Endothelial cell of umbilical vein (primary cell): ENCODE measurements at regions not wholly inside any gene's neighbourhood (a gene's known extent, or its start where the extent isn't known, plus 50 kb on each side); places are given as distances from the start of the nearest gene placed in this dataset.

Source experiments
- BruUV-seq: library from RNA; stranded (reverse); fragments of 400-500 nt; replicated peaks from 2 replicates; lab custom pipeline; 2021; lab: Mats Ljungman, UMichigan
- CTCF ChIA-PET: fragments of 300-600, 350-600 bp; sonication (Branson Sonifier 250); formaldehyde crosslinking; loops from one replicate; lab custom pipeline; 2021; ENCODE audit warnings: antibody characterized with exemption, inconsistent platforms; lab: Charles Lee
- POLR2A ChIA-PET: fragments of 300-600, 350-600 bp; sonication (Branson Sonifier 250); formaldehyde crosslinking; loops from one replicate; lab custom pipeline; 2021; ENCODE audit warnings: antibody characterized with exemption, inconsistent platforms; lab: Charles Lee
- DNase-seq: peaks from one replicate; pipeline ENCODE4 v3.0.0-alpha.2; 2011; ENCODE audit warnings: low read depth, low spot score
- FAIRE-seq: peaks from 2 replicates; lab custom pipeline; 2011; peaks lifted over from hg19 to GRCh38; lab: Jason Lieb, UNC
- H2AFZ ChIP-seq: 2 replicates; pipeline ENCODE4 v1.6.0; 2012; ENCODE audit warnings: low read depth, low read length, control low read depth, inconsistent platforms
- H3K27ac ChIP-seq: 2 replicates; pipeline ENCODE4 v1.5.1; 2011; ENCODE audit warnings: low read depth, mild to moderate bottlenecking, control low read depth, low read length, moderate library complexity; ENCODE audit not compliant: insufficient read depth
- H3K27me3 ChIP-seq, 2 experiments: 2 replicates each; pipeline versions ENCODE4 v1.6.0 to v1.6.1; 2011; ENCODE audit warnings: low read length in 2 of 2, mixed read lengths in 1 of 2; ENCODE audit not compliant: control insufficient read depth in 2 of 2, insufficient read depth in 2 of 2
- H3K36me3 ChIP-seq, 2 experiments: 2 replicates in 1 of 2; 3 replicates in 1 of 2; pipeline ENCODE4 v1.5.1; 2011; ENCODE audit warnings: low read length in 2 of 2, mild to moderate bottlenecking in 1 of 2, moderate library complexity in 1 of 2; ENCODE audit not compliant: control insufficient read depth in 2 of 2, insufficient read depth in 2 of 2; ENCODE audit errors: extremely low read depth in 1 of 2
- H3K4me1 ChIP-seq: 3 replicates; pipeline ENCODE4 v1.5.1; 2011; ENCODE audit warnings: mild to moderate bottlenecking, low read length; ENCODE audit not compliant: control insufficient read depth, insufficient read depth; ENCODE audit errors: extremely low read depth
- H3K4me2 ChIP-seq: 2 replicates; pipeline ENCODE4 v1.6.1; 2011; ENCODE audit warnings: low read length, control low read depth, mixed read lengths; ENCODE audit not compliant: insufficient read depth
- H3K4me3 ChIP-seq, 3 experiments: fragments of 200-600 bp in 1 of 3; sonication (generic), shearing (Covaris generic) in 1 of 3; replicated peaks in 1 of 3; 2 replicates each; pipeline ENCODE4 v1.5.1; 2011 to 2016; ENCODE audit warnings: control low read depth in 3 of 3, low read length in 3 of 3, mild to moderate bottlenecking in 2 of 3, inconsistent platforms in 1 of 3, low read depth in 1 of 3, moderate library complexity in 1 of 3; ENCODE audit not compliant: insufficient read depth in 1 of 3
- H3K79me2 ChIP-seq: 2 replicates; pipeline ENCODE4 v1.6.0; 2012; ENCODE audit warnings: low read length, inconsistent platforms; ENCODE audit not compliant: control insufficient read depth, insufficient read depth
- H3K9ac ChIP-seq: replicated peaks from 2 replicates; pipeline ENCODE3; 2011; ENCODE audit warnings: low read length, control low read depth; ENCODE audit not compliant: insufficient read depth; ENCODE audit errors: extremely low read depth
- H3K9me1 ChIP-seq: replicated peaks from 3 replicates; pipeline ENCODE4 v1.6.0; 2011; ENCODE audit warnings: mild to moderate bottlenecking, low read length; ENCODE audit not compliant: control insufficient read depth, insufficient read depth; ENCODE audit errors: extremely low read depth
- H3K9me3 ChIP-seq: replicated peaks from 2 replicates; pipeline ENCODE4 v1.5.1; 2012; ENCODE audit warnings: low read length, inconsistent platforms; ENCODE audit not compliant: control insufficient read depth, insufficient read depth
- H4K20me1 ChIP-seq: replicated peaks from 2 replicates; pipeline ENCODE3; 2011; ENCODE audit warnings: mild to moderate bottlenecking, low read length; ENCODE audit not compliant: control insufficient read depth, insufficient read depth; ENCODE audit errors: extremely low read depth
- CTCF ChIP-seq, 2 donors: IDR thresholded peaks; 1 replicate in 1 of 2; 2 replicates in 1 of 2; pipeline ENCODE4 v1.5.1; 2011; ENCODE audit warnings: low read length in 2 of 2, mild to moderate bottlenecking in 2 of 2, moderate library complexity in 2 of 2, control low read depth in 1 of 2, inconsistent platforms in 1 of 2, low read depth in 1 of 2; ENCODE audit not compliant: insufficient read depth in 1 of 2; ENCODE audit errors: extremely low read depth in 1 of 2
- EZH2 ChIP-seq: IDR thresholded peaks from 2 replicates; pipeline ENCODE4 v1.6.1; 2012; ENCODE audit warnings: borderline replicate concordance, low read depth, mild to moderate bottlenecking, moderate library complexity, low read length, inconsistent platforms; ENCODE audit not compliant: severe bottlenecking
- FOS ChIP-seq: IDR thresholded peaks from 2 replicates; pipeline ENCODE4 v1.6.1; 2011; ENCODE audit warnings: mild to moderate bottlenecking, low read length, moderate library complexity, borderline replicate concordance; ENCODE audit not compliant: insufficient read depth
- GATA2 ChIP-seq: IDR thresholded peaks from 2 replicates; pipeline ENCODE4 v1.7.0; 2011; ENCODE audit warnings: low read depth, mild to moderate bottlenecking, moderate library complexity, mixed read lengths, low read length; ENCODE audit not compliant: insufficient read length, insufficient read depth
- JUN ChIP-seq: IDR thresholded peaks from 2 replicates; pipeline ENCODE4 v1.6.1; 2011; ENCODE audit warnings: borderline replicate concordance, low read depth; ENCODE audit not compliant: insufficient read length, insufficient read depth
- MAX ChIP-seq: IDR thresholded peaks from 2 replicates; pipeline ENCODE4 v1.6.1; 2011; ENCODE audit not compliant: insufficient read depth, insufficient read length
- MYC ChIP-seq: IDR thresholded peaks from one replicate; pipeline ENCODE4 v1.6.1; 2011; ENCODE audit warnings: mild to moderate bottlenecking, low read depth, low read length
- POLR2A ChIP-seq: IDR thresholded peaks from 2 replicates; pipeline ENCODE4 v1.6.1; 2012; ENCODE audit warnings: low read depth, mild to moderate bottlenecking, control low read depth, low read length
- POLR2AphosphoS5 ChIP-seq: IDR thresholded peaks from 2 replicates; pipeline ENCODE4 v1.6.1; 2012; ENCODE audit warnings: low read depth, mild to moderate bottlenecking, control low read depth, low read length, moderate library complexity; ENCODE audit not compliant: insufficient read depth
- dilution Hi-C: fragments of 300-500 bp; cut with MboI; formaldehyde crosslinking; loops from one replicate; pipeline ENCODE4 v1.15.0; 2019; ENCODE audit warnings: low sequenced_read_pairs; ENCODE audit not compliant: extremely low pct_ligation_motif_present
- intact Hi-C: fragments of 100-400 bp; cut with micrococcal nuclease; formaldehyde crosslinking; loops from one replicate; pipeline ENCODE4 v1.10.0; 2022

GRCh38 chr4:34723605-34724004 is 1520.7 kb downstream of the ARAP2 start:
- DNase-seq = no peak
- FAIRE-seq = no peak
- dilution Hi-C loops (no loop called here), intact Hi-C loops (no loop called here)
- Histone ChIP-seq H3K9me3 (no peaks in the 10 kb centered on the region), H3K27ac (no peak overlapping the region), H3K4me1 (no peaks in the 10 kb centered on the region), H3K27me3 (no peaks in the 10 kb centered on the region), H3K36me3 (no peaks in the 10 kb centered on the region), H3K4me3 (no peak overlapping the region), H4K20me1 (no peaks in the 10 kb centered on the region), H3K4me2 (no peak overlapping the region), H3K9ac (no peak overlapping the region), H3K9me1 (no peaks in the 10 kb centered on the region), H3K79me2 (no peaks in the 10 kb centered on the region), H2AFZ (no peak overlapping the region)
- BruUV-seq = no TSS peak
- TF ChIP-seq POLR2AphosphoS5 (no peak), POLR2A (no peak), FOS (no peak), EZH2 (no peak), MYC (no peak), MAX (no peak), CTCF (IDR thresholded peaks at IDR 0.05; ENCODE audit: extremely low read depth in 1 of 2, insufficient read depth in 1 of 2, low read depth in 1 of 2, low read length in 2 of 2) (no peak), GATA2 (no peak), JUN (no peak)
- POLR2A ChIA-PET = no interaction called here
- CTCF ChIA-PET = no interaction called here
